ENCODE measurements at regions not wholly inside any gene's neighbourhood (a gene's known extent, or its start where the extent isn't known, plus 50 kb on each side); places are given as distances from the start of the nearest gene placed in this dataset.
A peak's percentile ranks its signal among the peaks of the same experiment; 100 is the strongest.

DNA sequence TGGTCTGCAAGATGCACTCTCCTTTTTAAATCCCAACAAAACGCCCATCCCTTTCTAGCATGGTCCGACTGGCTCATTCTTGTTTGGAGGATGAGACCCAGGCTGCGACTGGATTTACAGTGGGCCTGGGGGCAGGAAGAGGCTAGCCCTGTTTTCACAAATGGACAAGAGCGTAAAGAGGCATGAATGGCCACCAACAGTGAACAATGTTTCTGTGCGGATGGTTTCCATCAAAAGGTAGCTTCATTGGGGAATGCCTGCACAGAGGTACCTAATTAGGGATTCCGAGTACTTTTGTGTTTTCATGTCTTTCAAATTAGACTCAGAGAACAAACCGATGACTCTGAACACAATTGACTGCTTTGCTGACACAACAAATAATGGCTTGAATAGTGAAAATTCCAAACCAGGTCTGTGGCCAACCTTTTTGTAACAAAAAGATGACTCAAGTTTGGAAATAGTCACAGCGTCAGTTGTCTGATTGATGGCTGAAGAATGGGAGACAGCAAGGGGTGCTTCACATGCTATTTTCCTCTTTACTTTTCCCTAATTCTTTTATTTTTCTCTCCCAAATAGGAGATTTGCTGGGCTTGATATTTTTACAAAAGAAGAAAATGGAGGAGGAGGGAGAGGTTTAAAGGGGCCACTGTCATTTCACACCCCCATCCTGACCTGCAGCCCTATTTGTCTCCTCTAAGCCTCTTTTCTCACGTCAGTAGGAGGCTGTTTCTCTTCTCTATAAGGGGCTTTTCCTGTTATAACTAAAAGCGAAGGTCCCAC is 208.1 kb upstream of the S1PR3 start:
- no peaks in the 10 kb centered on the region for H3K36me3 Mint-ChIP-seq
- ATAC-seq, result no peak
- no peak for DNase-seq (ENCODE audit: low spot score in 2 of 2)
- H3K27ac Mint-ChIP-seq, result no peak overlapping the region
- H3K9me3 Mint-ChIP-seq, result no peaks in the 10 kb centered on the region

DNA sequence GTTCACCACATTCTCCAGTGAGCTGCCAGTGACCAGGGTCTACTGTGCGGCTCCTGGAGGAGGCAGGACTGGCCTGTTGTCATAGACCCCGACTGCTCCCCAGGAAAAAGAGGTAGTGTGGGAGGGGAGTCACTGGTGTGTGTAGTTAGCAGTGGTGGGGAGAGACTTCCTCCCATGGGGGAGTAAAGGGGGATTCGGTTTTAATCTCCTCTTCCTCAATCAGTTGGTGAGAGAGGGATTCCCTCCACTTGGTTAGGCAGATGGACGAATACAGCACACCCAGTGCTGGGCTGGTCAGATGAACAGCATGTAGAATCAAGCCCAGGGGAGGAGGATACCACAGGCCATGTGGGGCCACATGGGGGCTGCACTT is 207.6 kb upstream of the S1PR3 start:
- Mint-ChIP-seq H3K36me3 (no peaks in the 10 kb centered on the region), H3K27ac (no peak overlapping the region), H3K9me3 (no peaks in the 10 kb centered on the region)
- DNase-seq (ENCODE audit: low spot score in 2 of 2) (no peak), ATAC-seq (no peak)

DNA sequence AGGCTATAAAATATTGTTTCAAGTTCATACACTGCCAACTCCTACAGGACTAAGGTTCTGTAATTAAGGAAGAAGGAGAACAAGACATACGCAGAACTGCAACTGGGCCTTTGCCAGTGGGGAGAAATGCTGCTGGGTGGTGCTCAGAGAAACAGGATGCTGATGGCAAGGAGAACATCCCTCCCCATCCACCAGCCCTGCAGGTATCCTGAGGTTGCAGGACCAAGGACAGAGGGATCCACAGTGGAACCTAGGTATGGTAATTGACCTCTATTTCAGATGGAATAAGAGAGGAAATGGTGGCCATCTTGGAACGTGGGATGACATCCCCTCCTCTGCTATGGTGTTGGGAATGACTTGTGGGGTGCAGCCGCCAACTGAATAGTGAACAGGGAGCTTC is 206.3 kb upstream of the S1PR3 start:
- no peak overlapping the region for H3K27ac Mint-ChIP-seq
- no peak for DNase-seq (ENCODE audit: low spot score in 2 of 2)
- no peak for ATAC-seq
- H3K36me3 Mint-ChIP-seq, result no peaks in the 10 kb centered on the region
- peaks cover 0 to 5% of the 10 kb centered on the region in 2 donors for H3K9me3 Mint-ChIP-seq

DNA sequence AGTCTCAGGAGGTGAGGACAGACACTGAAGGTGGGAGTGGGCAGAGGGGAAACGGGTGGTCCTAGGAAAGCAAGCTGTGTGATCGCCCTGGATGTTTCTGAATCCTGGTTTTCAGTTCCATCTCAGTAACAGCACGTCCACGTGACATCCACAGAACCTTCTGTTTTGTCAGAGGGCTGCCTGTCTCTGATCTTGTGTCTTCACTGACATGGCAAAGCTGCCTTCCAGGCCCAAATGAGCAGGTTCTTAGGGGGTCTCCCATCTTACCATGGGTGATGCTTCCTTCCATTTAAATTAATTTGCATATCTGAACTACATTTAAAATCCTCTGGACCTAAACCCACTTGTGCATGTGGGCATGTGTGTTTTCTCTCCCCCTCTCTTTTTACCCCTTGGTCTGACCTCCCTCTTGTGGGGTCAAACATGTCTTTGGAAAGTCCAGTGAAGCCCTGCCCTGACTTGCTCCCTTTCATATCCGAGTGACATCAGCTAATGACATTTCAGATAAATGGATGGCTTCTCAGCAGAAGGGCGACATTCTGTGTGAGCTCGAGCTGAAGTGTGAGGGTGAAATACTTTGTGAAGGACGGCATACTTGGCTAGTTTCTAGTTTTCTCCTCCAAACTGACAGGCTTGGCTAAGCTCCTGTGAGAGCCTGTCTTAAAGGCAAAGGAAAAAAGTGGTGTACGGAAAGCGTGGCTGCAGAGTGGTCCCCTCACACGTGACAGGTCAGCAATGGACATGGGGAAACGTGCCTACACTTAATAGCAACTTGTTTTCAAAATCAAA is 204.8 kb upstream of the S1PR3 start:
- peaks cover 0 to 9% of the 10 kb centered on the region in 2 donors for H3K9me3 Mint-ChIP-seq
- ATAC-seq (no peak), DNase-seq (ENCODE audit: low spot score in 2 of 2) (no peak)
- no peaks in the 10 kb centered on the region for H3K36me3 Mint-ChIP-seq
- H3K27ac Mint-ChIP-seq, result no peak overlapping the region

DNA sequence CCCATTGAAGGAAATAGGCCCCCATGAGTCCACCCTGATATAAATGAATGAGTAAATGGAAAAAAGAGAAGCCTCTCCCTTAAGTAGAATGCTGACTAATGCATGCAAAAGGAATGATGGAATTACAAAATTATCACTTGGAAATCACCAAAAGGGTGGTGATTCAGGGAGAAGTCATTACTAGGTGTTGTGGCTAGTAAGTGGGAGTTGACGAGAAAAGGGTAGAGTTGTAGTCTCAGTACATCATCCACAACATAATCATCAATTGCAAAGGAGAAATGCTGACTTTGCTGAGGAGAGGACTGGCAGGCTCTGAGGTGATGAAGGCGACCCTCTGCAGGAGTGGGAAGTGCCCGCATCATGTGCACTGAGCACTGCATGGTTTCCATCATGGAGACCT is 201.5 kb upstream of the S1PR3 start:
- peak; percentile 11 to 62 for ATAC-seq

DNA sequence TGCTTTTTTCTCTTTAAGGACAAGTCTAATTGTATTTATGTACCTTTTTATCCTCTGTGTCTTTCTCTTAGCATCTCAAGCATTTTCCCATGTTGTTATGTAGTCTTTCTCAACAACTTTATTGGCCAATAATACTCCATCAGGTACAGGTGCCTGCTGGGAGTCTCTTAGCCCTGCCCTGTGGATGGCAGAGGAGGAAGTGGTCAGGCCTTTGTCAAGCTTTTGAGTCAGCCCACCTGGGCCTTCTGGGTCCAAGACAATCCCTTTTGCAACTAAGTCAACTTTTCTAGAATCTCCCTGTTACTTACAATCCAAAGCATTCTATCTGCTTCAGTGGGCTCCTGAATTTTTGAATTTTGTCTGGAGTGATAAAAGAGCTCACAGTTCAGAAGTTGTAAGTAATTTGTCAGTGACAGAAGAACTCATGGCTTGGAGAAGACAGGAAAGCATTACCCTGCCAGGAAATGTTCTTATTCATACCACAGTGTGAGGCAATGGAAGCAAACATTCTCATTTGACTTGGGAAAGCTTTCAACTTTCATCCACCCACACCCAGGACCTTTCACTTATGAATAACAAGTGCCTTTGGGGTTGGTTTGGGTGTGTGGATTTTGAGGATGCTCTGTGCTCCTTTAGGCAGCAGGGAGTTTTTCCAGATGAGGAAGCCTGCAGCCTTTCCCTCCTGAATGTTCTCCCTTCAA is 200.0 kb upstream of the S1PR3 start:
- no peak for DNase-seq (ENCODE audit: low spot score in 2 of 2)
- ATAC-seq, result peak in 1 of 2 donors; percentile 61
- H3K27ac Mint-ChIP-seq, result no peak overlapping the region
- peaks cover 4 to 21% of the 10 kb centered on the region in 2 donors for H3K9me3 Mint-ChIP-seq
- peaks cover 0 to 11% of the 10 kb centered on the region in 2 donors for H3K36me3 Mint-ChIP-seq

More for the DNA sequence above, 201.5 kb upstream of the S1PR3 start:
- Mint-ChIP-seq H3K36me3 (no peaks in the 10 kb centered on the region), H3K9me3 (peaks cover 0 to 9% of the 10 kb centered on the region in 2 donors), H3K27ac (no peak overlapping the region)
- no peak for DNase-seq (ENCODE audit: low spot score in 2 of 2)

DNA sequence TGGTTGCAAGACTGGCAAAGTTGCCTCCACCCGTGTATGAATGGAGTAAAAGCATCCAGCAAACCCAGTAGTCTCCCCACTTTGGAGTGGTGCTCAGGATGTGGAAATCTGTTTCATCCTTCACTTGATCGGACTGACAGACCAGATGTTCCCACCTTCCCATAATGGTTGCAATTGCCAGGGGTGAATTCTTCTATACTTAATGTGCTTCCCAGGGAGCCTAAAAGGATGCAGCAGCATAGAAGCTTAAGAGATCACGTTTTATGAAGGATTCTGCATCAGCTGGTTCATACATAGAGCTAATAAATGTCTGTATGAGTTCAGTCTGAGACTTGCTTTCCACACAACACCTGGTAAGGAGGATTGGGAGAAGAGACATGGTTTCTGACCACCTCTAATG is 198.8 kb upstream of the S1PR3 start:
- Mint-ChIP-seq H3K36me3 (peaks cover 0 to 11% of the 10 kb centered on the region in 2 donors), H3K27ac (no peak overlapping the region), H3K9me3 (peaks cover 4 to 24% of the 10 kb centered on the region in 2 donors)
- ATAC-seq, result no peak
- DNase-seq (ENCODE audit: low spot score in 2 of 2), result no peak

DNA sequence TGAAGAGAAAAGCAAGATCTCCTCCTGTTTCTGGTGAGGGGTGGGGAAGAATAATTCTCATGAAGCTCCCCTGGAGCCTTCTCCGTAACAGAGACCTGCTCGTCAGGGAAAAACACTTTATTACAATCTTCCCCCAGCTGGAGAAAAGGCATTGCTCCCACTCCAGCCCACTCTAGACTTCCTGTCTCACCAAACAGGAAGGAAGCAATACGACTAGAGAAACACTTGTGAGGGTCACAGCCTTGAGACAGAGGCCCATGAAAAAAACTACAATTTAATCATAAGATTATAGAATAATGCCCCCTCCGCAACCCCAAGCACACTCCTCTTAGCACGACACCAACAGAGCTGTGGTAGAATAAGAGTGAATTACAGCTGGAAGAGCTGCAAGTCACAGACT is 197.2 kb upstream of the S1PR3 start:
- no peak for DNase-seq (ENCODE audit: low spot score in 2 of 2)
- Mint-ChIP-seq H3K27ac (no peak overlapping the region), H3K36me3 (peaks cover 0 to 11% of the 10 kb centered on the region in 2 donors), H3K9me3 (peaks cover 4 to 24% of the 10 kb centered on the region in 2 donors)
- no peak for ATAC-seq

DNA sequence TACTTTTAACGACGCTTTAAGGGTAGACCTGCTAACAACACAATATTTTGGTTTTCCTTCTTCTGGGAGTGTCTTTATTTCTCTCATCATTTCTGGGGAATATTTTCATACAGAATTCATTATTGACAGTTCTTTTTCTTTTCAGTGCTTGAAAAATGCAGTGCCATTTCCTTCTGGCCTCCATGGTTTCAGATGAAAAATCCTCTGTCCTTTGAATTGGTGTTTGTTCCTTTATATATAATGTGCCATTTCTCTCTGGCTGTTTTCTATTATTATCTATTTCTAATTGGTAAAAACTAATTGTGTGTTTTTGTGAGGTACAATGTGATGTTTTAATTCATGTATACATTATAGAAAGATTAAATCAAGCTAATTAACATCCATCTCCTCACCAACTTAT is 194.3 kb upstream of the S1PR3 start:
- peaks cover 4 to 15% of the 10 kb centered on the region in 2 donors for H3K9me3 Mint-ChIP-seq
- H3K36me3 Mint-ChIP-seq, result peaks cover 0 to 11% of the 10 kb centered on the region in 2 donors
- no peak overlapping the region for H3K27ac Mint-ChIP-seq
- ATAC-seq (no peak), DNase-seq (ENCODE audit: low spot score in 2 of 2) (no peak)

DNA sequence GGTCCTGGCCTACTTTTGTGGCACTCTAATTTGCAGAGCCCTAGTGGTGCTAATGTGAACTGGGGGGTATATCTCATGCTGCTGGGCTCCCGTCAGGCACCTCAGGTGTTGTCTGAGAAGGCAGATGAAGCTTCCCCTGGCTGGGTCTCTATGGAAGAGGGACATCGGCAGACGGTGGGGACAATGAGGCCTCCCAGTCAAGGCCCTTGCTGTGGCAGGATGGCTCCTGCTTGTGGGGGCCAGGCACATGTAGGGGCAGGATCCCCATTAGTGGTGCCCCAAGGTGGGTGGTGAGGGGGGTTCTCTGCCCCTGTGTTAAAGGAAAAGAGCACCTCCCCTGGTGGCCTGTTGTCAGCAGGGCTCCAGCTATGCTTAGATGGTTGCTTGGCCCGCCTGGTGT is 192.8 kb upstream of the S1PR3 start:
- Mint-ChIP-seq H3K36me3 (peaks cover 0 to 11% of the 10 kb centered on the region in 2 donors), H3K27ac (no peak overlapping the region), H3K9me3 (peaks cover 4 to 20% of the 10 kb centered on the region in 2 donors)
- DNase-seq (ENCODE audit: low spot score in 2 of 2) (no peak), ATAC-seq (no peak)

DNA sequence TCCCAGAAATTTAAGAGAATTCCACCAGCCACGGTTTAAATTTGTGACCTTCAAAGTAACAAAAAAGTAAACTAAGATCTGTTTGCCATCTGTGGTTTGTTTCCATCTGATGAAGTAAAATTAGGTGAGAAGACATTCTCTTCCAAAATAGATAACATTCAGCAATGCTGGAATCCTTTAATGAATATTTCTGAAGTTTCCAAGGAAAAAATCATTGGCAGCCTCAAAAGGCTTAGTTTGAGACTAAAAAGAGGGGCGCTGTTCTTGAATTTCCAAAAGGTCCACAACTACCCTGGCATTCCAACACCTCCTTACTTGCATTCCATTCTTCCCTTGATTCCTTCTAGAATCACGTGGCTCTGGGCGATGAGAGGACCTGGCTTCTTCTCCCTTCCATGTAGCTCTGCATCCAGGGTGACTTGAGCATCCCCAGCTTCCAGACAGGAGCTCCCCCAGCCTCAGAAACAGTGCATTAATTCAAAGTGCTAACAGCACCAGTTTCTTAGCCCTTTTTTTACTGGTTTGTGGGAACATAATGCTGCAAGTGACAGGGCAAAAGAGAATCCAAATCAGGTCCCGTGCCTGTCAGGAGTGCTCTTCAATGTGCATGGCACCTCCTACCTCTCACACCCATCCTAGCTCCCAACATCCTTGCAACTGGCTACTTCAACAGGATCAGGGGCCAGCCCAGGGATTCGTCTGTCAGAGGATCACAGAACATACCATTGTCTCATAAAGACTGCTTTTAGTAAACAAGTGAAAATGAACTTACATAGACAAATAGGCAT is 191.5 kb upstream of the S1PR3 start:
- Mint-ChIP-seq H3K27ac (no peak overlapping the region), H3K9me3 (peaks cover 4 to 26% of the 10 kb centered on the region in 2 donors), H3K36me3 (peaks cover 0 to 11% of the 10 kb centered on the region in 2 donors)
- no peak for DNase-seq (ENCODE audit: low spot score in 2 of 2)
- ATAC-seq, result no peak

DNA sequence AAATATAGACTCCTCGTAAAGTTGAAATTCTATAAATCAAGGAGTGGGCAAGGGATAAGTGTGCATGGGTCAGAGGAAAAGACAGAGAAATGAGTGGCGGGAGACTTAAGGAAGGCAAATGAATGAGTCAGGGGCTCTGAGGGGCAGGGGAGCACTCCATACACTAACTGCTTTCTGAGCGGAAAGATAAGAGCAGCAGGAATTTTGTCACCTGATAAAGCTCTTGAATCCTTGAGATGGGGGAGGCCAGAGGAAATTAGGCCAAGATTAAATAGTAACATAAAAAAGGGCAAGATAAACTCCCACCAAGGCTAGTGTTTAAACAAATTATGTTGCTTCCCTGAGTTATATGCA is 191.0 kb upstream of the S1PR3 start:
- Mint-ChIP-seq H3K27ac (no peak overlapping the region), H3K36me3 (peaks cover 0 to 10% of the 10 kb centered on the region in 2 donors), H3K9me3 (peaks cover 4 to 23% of the 10 kb centered on the region in 2 donors)
- no peak for DNase-seq (ENCODE audit: low spot score in 2 of 2)
- no peak for ATAC-seq

DNA sequence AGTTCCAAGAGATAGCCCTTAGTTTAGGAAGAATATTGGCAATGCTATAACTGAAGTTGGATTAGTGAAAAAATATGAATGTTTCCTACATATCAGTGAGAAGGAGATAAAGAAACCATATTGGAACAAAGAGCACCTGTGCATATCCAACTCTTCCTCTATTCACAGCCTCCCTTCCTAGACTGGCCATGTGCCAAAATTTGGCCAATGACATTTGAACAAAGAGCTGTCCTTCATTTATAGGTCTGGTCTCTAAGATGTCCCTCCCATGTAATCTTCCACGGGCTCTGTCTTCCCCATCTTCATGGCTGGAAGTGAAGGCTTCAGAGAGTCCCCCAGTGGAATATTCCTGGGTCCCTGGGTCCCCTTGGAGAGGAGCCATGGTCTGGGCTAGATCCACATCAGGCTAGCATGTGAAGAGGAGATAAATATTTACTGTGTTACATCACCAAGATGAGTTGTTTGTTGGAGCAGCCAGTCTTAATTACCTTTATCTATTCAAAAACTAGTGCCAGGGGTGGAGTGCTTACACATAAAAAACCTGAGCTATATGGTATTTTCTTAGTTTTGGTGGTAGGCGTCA is 190.0 kb upstream of the S1PR3 start:
- Mint-ChIP-seq H3K9me3 (peaks cover 0 to 14% of the 10 kb centered on the region in 2 donors), H3K36me3 (no peaks in the 10 kb centered on the region), H3K27ac (no peak overlapping the region)
- DNase-seq (ENCODE audit: low spot score in 2 of 2), result no peak
- no peak for ATAC-seq

DNA sequence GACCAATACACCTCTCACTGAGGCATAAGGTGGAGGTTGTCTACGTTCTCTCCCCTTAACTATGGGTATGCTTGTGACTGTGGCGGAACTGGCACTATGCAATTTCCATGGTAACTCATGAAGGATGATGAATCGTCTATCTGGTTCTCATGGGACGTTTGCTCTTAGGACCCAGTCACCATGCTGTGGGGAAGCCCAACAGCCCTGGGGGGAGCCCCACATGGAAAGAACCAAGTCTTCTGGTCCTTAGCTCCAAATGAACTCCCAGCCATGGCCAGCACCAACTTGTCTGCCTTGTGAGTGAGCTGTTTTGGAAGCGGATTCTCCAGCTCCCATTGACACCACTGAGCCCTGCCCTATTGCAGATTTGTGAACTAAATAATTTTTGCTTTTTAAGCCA is 188.7 kb upstream of the S1PR3 start:
- H3K27ac Mint-ChIP-seq, result no peak overlapping the region
- peaks cover 0 to 10% of the 10 kb centered on the region in 2 donors for H3K9me3 Mint-ChIP-seq
- H3K36me3 Mint-ChIP-seq, result no peaks in the 10 kb centered on the region
- peak in 1 of 2 donors; percentile 36 for ATAC-seq
- DNase-seq (ENCODE audit: low spot score in 2 of 2), result no peak

DNA sequence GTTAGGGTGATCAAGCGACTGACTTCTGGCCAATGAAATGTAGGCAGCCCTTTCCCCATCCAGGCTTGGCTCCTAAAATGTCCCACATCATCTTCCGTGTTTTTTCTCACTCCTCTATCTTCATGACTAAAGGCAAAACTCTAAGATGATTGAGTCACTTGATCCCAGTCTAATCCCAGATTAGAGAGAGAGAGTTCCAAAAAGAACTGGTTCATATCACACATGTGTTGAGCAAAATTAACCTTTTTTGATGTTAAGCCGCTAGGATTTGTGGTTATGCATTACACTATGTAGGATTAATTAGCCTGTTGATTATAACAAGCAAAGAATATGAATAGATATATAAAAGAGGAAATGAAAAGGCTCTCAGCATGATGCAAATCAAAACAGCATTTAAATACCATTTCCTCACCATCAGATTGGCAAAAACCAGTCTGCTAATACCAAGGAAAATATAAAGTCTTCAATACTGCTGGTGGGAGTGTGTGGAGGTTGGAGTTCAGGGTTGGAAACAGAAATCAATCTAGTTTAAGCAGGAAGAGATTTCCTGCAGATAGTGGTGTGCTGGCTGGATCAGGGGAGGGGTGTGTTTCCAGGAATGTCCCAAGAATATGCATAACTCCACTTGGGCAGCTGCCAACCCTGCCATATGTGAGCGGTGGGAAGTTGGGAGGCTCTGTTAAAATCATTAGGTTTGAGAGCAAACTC is 187.6 kb upstream of the S1PR3 start:
- Mint-ChIP-seq H3K36me3 (no peaks in the 10 kb centered on the region), H3K9me3 (peaks cover 0 to 10% of the 10 kb centered on the region in 2 donors), H3K27ac (no peak overlapping the region)
- DNase-seq (ENCODE audit: low spot score in 2 of 2) (no peak), ATAC-seq (no peak)

DNA sequence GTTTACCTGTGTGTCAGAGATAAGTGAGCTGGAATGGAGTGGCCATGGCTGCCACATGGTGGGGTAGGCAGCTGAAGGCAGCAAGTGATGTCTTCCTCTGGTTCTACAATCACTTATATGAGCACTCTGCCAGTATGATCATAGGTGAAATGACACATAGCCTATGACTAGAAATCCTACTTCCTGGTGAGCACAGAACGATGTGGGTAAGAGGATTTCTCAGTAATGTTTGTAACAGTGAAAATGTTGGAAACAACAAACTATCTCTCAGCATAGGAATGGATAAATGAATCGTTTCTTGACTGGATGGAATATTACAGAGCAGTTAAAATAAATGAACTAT is 187.0 kb upstream of the S1PR3 start:
- peak; percentile 18 to 83 for ATAC-seq
- DNase-seq (ENCODE audit: low spot score in 2 of 2), result no peak
- Mint-ChIP-seq H3K27ac (no peak overlapping the region), H3K36me3 (no peaks in the 10 kb centered on the region), H3K9me3 (peaks cover 0 to 10% of the 10 kb centered on the region in 2 donors)

All from activated naive CD4-positive, alpha-beta T cell treated with anti-CD3 and anti-CD28 coated beads, Interleukin-2, amount 50 U/mL, for 72 hours (primary cell).